ENCODE measurements at regions not wholly inside any gene's neighbourhood (a gene's known extent, or its start where the extent isn't known, plus 50 kb on each side); places are given as distances from the start of the nearest gene placed in this dataset.

- TF ChIP-seq CTCF (IDR thresholded peaks at IDR 0.05; ENCODE audit: low read depth, low read length) (no peak), EZH2phosphoT487 (IDR thresholded peaks at IDR 0.05; ENCODE audit: low read depth) (no peak)
Measured at GRCh38 chr1:221948459-221948858, 206.6 kb upstream of the DUSP10 start.
